Left hindlimb (tissue), 1 donor: ENCODE measurements at regions not wholly inside any gene's neighbourhood (a gene's known extent, or its start where the extent isn't known, plus 50 kb on each side); places are given as distances from the start of the nearest gene placed in this dataset.
"Not testable (repeated sequence)": the region's sequence is repeated elsewhere in the genome, so short reads cannot be mapped to it uniquely, and the experiment has no call there.

Source experiments
- DNase-seq: peaks from one replicate; pipeline ENCODE4 v3.0.0-alpha.2; 2018

DNA sequence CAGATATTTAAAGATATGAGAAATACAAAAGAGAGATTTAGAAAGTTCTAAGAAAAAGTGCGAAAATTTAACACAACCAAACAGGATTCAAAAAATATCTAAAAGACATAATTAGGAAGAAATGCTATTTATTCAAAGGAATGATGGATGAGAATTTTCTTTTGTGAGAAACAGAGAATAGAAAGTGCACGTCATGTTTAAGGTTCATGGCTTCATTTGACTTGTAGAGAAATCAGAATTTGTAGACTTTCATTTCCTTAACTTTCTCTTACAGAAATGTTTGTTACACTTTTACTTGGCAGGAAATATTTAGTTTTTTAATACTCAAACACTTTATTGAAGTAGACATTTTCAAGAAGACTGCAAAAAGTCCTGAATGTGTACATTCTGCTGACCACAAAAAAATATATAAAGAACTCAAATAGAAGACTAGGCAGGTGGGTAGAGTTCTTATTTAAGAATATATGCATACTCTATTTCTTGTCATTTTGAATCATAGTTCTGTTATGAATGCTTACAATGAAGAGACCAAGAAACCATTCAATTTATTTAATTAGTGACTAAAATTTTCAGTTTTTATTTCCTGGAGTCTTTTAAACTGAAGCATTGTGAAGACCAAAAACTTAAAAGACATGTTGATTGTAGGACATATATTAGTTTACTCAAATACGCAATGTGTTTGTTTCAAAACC, 710.5 kb upstream of the HS3ST5 start:
- no peak for DNase-seq

DNA sequence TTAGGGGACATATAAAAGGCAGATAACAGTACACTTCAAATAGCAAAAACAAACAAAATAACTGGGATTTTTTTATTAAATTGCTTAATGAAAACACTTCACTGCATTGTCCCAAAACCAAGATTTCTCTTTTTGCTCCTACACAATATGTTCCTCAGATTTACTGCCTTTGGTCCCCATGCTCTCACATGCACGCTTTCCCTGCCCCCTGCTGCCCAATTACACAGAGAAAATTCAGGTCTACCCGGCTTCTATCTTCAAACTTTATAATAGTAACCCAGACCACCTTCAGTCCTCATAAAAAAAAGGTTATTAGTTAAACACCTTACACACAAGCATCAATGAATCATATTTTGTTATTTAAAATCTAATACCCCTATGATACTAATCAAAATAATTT, 673.8 kb upstream of the HS3ST5 start:
- DNase-seq, result no peak

DNA sequence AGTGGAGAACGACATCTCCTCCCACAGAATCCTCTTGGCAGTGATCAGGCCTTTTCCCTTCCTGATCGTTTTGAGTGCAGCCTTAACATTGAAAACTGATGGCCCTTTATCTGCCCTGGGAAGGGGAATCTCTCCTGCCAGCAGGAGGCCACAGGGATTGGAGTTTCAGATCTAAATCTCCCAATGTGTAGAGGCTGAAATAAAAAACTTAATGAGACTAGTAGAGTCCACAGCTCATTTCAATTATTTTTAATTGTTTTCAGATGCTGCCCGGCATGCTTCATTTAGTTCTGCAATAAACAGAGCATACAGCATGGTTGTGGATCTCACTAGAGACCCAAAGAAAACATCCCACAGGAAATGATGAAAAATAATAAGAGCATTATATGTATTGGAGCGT, 662.2 kb upstream of the HS3ST5 start:
- DNase-seq, result peak; percentile 34

DNA sequence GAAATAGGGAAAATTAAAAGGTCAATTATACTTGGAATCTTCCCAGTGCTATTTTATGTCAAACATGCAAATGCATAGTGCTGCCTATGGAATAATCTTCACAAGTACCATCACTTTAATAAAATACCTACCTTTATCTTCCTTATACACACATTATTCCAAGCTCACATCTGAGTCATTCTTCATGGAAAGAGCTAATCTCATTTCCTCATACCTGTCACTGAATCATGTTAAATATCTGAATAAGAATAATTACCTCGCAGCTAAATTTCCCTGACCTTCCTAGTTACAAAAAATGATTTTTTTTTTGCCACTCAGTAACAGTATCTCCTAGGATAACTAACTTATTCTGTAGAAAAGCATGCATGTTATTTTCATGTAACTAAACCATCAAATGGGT, 661.4 kb upstream of the HS3ST5 start:
- DNase-seq, result no peak

DNA sequence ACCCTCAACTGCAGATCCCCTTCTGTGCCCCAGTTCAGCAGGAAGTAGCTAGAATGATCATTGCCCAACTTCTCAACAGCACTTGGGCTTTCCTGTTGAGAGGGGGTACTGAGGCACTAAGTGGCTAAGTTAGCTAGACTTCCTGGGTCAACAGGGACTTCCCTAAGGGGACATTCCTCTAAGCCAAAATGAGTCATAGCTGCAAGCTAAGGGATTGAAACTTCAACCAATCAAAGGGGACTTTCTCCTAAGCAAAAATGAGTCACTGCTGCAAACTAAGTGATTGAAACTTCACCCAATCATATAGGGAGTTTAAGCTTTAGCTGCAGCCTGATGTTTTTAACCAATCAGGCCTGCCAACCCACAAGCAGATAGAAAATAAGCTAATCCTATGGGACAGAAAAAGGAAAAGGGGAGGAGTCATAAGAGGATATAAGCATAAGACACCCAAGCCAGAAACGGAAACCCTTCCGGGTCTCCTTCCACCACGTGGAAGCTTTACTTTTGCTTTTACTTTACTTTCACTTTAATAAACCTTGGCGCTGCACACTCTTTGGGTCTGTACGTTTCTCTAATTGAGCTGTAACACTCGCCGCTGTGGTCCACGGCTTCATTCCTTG, 659.0 kb upstream of the HS3ST5 start:
- DNase-seq, result no peak

DNA sequence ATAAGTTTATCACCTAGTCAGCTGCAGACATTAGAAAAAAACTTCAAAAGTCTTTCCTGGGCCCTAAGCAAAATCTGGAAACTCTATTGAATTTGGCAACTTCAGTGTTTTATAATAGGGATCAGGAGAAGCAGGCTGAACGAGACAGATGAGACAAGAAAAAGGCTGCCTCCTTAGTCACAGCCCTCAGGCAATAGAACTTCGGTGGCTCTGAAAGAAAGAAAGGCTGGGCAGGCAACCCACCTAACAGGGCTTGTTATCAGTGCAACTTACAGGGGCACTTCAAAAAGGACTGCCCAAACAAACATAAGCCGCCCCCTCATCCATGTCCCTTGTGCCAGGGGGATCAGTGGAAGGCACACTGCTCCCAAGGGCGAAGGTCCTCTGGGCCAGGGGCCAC, 657.9 kb upstream of the HS3ST5 start:
- no peak for DNase-seq

DNA sequence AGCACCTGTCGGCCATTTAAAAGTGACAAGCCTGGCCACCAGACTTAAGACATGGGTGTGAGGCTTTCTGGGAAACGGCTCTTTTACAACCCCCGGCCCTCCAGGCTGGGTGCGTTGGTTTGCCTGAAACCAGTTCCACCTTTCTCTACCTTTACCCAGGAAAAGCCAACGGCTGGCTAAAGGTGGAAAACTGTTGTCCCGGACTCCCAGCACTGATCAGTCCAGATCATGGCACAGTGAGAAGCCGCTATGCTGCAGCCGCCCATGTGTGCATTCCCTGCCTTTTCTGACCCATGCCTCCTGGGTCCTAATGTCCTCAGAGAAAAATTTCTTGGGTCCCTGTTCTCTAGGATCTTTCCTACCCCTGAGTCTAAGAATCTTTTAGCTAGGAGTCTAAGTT, 655.7 kb upstream of the HS3ST5 start:
- no peak for DNase-seq

DNA sequence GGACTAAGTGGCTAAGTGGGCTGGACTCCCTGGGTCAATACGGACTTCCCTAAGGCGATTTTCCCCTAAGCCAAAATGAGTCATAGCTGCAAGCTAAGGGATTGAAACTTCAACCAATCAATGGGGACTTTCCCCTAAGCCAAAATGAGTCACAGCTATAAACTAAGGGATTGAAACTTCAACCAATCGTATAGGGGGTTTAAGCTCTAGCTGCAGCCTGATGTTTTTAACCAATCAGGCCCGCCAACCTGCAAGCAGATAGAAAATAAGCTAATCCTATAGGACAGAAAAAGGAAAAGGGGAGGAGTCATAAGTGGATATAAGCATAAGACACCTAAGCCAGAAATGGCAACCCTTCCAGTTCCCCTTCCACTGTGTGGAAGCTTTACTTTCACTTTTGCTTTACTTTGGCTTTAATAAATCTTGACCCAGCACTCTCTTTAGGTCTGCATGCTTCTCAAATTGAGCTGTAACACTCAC, 655.0 kb upstream of the HS3ST5 start:
- no peak for DNase-seq

DNA sequence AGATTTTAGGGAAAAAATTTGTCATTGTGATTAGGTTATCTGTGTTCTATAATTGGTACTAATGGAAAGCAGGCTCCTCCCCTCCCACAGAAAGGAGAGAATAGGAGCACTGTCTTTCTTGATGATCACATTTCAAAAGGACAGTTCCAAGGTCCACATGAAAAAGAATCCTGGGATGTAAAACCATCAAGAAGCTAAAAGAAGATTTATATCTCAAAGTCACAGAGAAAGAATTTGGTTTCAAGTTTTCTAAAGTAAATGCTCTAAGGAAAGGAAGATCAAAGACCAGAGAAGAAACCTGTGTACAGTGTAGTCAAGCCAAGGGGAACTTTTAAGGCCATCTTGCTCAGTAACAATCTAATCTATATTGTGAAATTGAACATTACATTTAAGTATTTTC, 652.7 kb upstream of the HS3ST5 start:
- DNase-seq, result no peak

DNA sequence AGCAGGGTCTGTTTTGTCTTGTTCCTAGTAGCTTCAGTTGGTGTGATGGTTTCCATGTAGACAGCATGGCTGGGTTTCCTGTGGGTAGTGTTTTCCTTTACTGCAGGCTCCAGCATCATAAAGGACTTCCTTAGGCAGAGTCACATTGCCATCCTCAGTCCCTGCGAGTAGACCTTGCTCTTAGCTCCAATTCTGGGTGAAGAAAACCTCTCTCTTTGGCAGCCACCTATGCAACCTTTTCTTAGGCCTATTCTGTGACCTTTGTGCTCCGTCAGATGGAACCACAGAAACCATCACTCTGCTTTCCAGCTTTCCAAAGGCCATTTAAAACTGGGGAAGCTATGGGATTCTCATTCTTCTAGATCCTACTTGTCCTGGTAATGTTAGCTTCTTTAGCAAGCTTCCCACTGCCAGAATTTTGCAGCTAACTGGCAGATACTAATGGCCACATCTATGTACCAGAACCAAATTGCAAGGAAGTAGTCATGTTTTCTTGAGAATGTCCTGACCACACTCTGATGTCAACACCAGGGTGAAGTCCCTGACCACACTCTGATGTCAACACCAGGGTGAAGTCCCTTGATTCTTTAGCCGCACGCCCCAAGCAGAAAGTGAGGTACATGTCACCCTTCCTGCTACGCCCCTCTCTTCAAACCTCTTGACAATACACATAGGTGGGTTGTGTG, 646.6 kb upstream of the HS3ST5 start:
- DNase-seq, result no peak

DNA sequence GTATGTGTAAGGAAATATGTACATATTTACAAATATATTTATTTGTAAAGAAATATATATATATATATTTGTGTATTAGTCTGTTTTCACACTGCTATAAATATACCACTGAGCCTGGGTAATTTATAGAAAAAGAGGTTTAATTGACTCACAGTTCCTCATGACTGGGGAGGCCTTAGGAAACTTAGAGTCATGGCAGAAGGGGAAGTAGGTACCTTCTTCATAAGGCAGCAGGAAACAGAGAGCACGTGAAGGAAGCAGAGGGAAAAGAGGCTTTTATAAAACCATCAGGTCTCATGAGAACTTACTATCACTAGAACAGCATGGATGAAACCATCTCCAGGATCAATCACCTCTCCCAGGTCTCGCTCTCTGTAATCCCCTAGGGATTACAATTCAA, 644.5 kb upstream of the HS3ST5 start:
- DNase-seq, result no peak

DNA sequence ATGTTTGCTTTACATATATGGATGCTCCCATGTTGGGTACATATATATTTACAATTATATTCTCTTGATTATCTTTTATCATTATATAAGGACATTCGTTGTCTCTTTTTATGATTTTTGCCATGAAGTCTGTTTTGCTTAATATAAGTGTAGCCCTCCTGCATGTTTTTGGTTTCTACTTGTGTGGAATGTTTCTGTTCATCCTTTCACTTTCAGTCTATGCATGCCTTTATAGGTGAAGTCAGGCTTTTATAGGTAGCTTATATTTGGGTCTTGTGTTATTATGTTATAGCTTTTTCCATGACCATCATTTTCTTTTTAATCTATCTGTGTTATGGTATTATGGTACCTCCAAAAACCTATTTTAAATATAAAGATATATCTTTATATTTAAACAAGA, 612.5 kb upstream of the HS3ST5 start:
- no peak for DNase-seq

DNA sequence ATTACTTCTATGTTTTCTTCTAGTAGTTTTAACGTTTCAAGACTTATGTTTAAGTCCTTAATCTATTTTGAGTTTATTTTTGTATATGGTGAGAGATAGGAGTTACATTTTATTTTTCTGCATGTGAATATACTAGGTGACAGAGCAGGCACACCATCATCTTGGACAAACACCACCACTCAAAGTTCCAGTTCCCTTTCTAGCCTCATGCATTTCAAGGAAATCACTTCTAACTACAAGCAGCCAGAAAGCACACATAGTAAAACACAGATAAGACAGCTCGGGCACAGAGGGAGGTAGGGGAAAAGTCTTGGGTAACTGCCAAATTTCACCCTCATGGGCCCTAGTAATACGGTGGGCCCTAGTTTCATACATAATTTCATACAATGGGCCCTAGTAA, 609.4 kb upstream of the HS3ST5 start:
- DNase-seq, result no peak

DNA sequence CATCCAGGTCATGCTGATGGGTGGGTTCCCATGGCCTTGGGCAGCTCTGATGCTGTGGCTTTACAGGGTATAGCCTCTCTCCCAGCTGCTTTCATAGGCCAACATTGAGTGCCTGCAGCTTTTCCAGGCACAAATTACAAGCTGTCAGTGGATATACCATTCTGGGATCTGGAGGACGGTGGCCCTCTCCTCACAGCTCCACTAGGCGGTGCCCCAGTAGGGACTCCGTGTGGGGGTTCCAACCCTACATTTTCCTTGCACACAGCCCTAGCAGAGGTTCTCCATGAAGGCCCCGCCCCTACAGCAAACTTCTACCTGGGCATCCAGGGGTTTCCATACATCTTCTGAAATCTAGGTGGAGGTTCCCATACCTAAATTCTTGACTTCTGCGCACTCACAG, 602.6 kb upstream of the HS3ST5 start:
- no peak for DNase-seq

DNA sequence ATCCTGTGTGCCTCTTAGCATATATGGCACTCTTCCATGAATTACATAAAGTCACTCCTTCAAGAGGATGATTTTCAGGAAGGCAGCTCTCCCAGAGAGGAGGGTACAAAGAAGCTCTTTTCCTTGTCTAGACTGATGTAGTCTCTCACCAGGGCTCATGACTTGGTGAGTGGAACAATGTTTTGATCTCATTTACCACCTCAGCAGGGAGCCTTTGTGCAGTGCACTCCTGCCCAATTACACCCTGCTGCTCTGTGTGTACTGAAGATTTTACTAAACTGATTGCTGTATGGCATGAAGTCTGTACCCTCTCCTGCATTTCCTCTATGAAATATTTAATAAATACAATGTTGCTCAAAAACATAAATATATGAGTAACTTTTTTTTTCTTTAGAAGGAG, 598.3 kb upstream of the HS3ST5 start:
- no peak for DNase-seq

DNA sequence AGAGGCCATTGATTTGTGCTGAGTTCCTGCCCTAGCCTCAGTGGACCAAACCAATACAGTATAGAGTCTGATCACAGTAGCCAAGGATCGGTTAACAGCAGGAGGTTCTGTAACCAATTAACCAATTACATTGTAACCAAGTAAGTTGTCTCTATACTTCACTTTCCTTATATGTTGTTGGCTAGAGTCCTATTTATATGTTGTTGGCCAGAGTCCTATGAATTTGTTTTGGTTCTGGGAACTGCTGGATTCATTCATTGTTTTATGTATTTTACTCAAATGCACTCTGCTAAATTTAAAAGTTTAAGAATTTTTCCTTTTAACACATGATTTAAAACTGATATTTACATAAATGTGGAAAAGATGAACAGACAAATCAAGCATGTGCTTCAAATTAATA, 597.4 kb upstream of the HS3ST5 start:
- DNase-seq, result no peak

DNA sequence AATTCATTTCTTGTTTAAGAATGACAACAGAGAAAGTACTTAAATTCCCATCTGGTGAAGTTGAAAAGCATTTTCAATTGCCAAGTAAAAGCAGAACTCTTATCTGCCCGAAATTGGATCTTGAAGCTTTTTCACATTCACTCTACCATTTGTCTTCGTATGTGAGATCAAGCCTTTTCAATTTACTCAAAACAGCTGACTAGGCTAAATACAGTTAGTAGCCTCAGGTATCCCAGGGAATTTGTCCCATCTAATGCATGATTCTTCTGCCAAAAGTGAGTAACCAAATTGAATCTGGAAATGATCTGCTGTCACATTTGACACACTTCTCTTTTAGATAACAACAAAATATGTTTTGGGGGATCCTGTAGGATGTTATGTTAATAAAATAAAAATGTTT, 596.8 kb upstream of the HS3ST5 start:
- DNase-seq, result no peak

DNA sequence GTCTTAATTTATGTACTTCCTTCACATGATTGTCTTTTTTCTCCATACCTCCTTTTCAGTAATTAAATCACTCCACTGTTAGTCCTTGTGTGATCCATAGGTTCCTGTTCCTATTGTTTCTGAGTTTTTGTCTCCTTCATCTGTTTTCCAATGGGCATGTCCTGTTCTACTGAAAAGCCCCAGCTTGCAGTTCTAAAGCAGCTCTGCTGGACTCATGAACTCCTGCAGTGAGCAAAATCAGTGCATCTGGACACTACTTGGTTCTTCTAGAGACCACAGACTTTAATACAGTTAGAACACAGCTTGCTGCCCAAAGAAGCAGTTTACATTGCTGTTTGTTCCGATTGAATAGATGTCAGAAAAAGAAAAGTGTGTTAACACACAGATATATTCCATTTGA, 593.3 kb upstream of the HS3ST5 start:
- DNase-seq, result no peak

DNA sequence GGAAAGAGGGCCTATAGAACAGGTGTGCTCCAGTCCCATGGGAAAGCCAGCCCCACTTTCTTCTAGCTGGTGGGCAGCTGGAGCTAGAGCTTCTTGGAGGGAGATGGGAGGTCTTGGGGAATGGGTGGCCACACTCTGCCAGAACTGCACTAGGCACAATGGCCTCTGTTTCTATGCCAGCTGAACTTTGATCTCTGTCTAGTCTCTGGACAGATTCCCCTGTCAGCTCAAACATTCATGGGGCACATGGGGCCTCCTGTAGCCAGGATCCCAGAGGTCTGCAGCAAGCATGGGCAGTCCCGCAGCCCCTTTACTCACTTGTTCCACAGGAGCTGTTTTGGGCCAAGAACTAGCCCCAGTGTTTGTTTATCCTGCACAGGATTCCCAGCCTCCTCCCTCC, 591.3 kb upstream of the HS3ST5 start:
- DNase-seq, result no peak

DNA sequence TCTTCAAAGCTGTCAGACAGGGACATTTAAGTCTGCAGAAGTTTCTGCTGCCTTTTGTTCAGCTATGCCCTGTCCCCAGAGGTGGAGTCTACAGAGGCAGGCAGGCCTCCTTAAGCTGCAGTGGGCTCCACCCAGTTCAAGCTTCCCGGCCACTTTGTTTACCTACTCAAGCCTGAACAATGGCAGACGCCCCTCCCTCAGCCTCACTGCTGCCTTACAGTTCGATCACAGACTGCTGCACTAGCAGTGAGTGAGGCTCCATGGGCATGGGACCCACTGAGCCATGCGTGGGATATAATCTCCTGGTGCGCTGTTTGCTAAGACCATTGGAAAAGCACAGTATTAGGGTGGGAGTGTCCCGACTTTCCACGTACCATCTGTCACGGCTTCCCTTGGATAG, 585.9 kb upstream of the HS3ST5 start:
- not testable (repeated sequence) for DNase-seq

DNA sequence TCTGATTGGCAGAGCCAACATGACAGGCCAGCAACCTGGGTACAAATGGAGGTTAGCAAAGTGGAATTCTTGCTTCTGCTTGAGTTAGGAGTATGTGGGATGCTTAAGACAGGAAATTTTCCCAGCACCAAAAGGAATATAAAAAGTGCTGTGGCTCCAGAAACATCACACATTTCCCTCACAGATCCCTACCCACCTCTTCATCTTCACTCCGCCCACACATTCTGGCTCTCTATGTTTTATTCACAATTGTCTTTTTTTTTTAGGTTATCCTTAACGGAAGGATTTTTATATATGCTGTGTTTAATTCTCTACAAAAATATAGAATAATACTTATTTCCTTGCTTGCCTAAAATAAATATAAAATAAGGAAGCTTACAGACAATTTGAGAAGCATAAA, 563.3 kb upstream of the HS3ST5 start:
- DNase-seq, result no peak

DNA sequence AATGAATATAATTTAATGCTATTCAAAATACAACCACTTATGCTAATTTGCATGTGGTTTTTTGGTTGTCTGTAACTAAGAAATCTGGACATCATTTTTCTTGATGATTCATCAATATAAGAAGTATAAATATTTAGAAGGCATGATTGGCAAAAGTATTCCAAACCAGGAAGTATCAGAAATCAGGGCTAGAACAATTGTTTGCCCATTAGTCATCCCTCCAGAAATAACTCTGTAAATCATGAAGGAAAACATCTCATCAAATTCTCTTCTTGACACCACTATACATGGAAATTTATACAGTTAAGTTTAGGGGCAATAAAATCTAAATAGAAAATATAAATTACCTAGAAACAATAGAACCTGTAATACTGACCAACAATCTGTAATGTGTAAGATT, 554.7 kb upstream of the HS3ST5 start:
- no peak for DNase-seq

DNA sequence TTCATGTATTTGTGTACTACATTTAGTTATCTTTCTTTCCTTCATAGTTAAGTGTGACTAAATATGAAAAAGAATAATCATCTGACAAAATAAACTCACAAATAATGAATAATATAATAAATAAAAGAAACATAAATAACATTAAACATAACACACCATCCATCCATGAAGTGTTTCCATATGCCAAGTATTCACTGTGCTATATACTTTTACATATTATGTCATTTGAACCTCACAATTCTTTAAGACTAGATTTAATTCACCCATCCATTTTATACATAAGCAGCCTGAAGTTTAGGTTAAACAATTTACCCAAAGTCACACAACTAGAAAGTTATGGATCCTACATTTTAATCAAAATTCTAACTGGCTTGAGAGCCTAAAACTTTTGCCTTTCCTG, 549.4 kb upstream of the HS3ST5 start:
- DNase-seq, result no peak

DNA sequence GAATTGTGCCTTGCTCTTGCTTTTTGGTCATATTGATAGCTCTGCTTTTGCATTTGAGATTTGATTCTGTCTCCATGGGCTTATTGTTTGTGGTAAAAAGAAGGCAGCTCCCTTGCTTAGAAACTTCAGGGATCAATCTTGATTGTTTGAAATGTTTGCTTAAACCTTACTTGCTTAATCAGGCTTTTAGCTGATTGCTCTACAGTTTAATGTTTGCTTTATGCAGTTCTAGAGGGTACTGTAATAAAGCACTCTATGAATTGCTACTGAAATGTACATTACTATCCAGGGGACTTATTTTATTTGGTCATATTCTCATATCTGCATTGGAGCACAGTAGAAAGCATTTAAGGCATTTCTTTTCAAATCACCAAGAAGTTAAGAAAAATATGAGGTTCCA, 545.4 kb upstream of the HS3ST5 start:
- no peak for DNase-seq
